NB4 (cell line): ENCODE measurements at regions not wholly inside any gene's neighbourhood (a gene's known extent, or its start where the extent isn't known, plus 50 kb on each side); places are given as distances from the start of the nearest gene placed in this dataset.

Experiments
- MYC ChIP-seq: IDR thresholded peaks from 2 replicates; pipeline ENCODE4 v1.6.1; 2011; ENCODE audit warnings: low read depth, low read length
- POLR2A ChIP-seq: IDR thresholded peaks from 2 replicates; pipeline ENCODE4 v1.6.1; 2011; ENCODE audit warnings: mild to moderate bottlenecking; ENCODE audit not compliant: insufficient read length; ENCODE audit errors: extremely low read depth
- TF ChIP-seq, protein P1 (sequence below): IDR thresholded peaks from one replicate; pipeline ENCODE4 v1.5.1; 2012; ENCODE audit warnings: low read depth, low read length

DNA sequence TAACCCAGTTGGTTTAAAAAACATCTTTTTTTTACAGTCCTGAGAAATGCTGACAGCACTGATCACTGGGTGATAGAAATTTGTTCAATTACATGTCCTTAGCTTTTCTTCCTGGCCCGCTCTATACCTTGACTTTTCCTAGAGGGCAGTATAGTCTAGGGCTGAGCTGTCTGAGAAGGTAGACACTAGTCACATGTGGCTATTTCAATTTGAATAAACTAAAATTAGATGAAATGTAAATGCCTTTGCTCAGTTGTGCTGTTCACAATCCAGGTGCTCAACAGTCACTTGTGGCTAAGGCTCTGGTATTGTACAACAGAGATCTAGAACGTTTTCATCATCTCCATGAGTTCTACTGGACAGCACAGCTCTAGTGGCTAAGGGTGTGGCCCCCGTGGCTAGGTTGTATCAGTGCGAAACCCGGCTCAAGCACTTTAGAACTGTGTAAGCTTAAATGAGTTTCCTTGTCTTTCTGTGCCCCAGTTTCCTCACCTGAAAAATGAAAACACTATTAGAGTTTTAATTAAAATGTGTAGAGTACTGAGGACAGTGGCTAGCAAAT, 111.6 kb upstream of the WDR17 start:
- TF ChIP-seq, protein P1, sequence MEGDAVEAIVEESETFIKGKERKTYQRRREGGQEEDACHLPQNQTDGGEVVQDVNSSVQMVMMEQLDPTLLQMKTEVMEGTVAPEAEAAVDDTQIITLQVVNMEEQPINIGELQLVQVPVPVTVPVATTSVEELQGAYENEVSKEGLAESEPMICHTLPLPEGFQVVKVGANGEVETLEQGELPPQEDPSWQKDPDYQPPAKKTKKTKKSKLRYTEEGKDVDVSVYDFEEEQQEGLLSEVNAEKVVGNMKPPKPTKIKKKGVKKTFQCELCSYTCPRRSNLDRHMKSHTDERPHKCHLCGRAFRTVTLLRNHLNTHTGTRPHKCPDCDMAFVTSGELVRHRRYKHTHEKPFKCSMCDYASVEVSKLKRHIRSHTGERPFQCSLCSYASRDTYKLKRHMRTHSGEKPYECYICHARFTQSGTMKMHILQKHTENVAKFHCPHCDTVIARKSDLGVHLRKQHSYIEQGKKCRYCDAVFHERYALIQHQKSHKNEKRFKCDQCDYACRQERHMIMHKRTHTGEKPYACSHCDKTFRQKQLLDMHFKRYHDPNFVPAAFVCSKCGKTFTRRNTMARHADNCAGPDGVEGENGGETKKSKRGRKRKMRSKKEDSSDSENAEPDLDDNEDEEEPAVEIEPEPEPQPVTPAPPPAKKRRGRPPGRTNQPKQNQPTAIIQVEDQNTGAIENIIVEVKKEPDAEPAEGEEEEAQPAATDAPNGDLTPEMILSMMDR: peak; percentile 12
- no peak for TF ChIP-seq POLR2A
- TF ChIP-seq MYC: no peak
